Type B pancreatic cell (in vitro differentiated cells): ENCODE measurements at regions not wholly inside any gene's neighbourhood (a gene's known extent, or its start where the extent isn't known, plus 50 kb on each side); places are given as distances from the start of the nearest gene placed in this dataset.

Experiments used
- DNase-seq: peaks from one replicate; pipeline ENCODE4 v3.0.0; 2021; ENCODE audit warnings: mixed read lengths; ENCODE audit not compliant: unreplicated experiment; ENCODE audit errors: extremely low spot score
- H3K27ac Mint-ChIP-seq: 2 replicates; pipeline ENCODE4 v1.8.0; 2021; ENCODE audit warnings: mild to moderate bottlenecking, mixed read lengths
- H3K27me3 Mint-ChIP-seq: 2 replicates; pipeline ENCODE4 v1.8.0; 2021; ENCODE audit warnings: mixed read lengths
- H3K36me3 Mint-ChIP-seq: 2 replicates; pipeline ENCODE4 v1.8.0; 2021; ENCODE audit warnings: mixed read lengths
- H3K4me1 Mint-ChIP-seq: one replicate; pipeline ENCODE4 v1.8.0; 2021; ENCODE audit warnings: mixed read lengths; ENCODE audit not compliant: unreplicated experiment
- H3K4me3 Mint-ChIP-seq: 2 replicates; pipeline ENCODE4 v1.8.0; 2021; ENCODE audit warnings: mild to moderate bottlenecking, mixed read lengths
- H3K9me3 Mint-ChIP-seq: 2 replicates; pipeline ENCODE4 v1.8.0; 2021; ENCODE audit warnings: mixed read lengths
- CTCF ChIP-seq: fragments of 200-600 bp; sonication (generic); conservative IDR thresholded peaks from 2 replicates; pipeline ENCODE4 v1.5.0; 2021; ENCODE audit warnings: antibody characterized with exemption, mild to moderate bottlenecking

- no peak for DNase-seq
- Mint-ChIP-seq H3K4me3 (no peak overlapping the region), H3K27ac (no peak overlapping the region), H3K36me3 (no peaks in the 10 kb centered on the region), H3K4me1 (no peaks in the 10 kb centered on the region), H3K9me3 (peaks cover 5% of the 10 kb centered on the region), H3K27me3 (peaks cover 6% of the 10 kb centered on the region)
- no peak for TF ChIP-seq CTCF
Measured at GRCh38 chr5:61706751-61707150, 374.7 kb downstream of the ZSWIM6 start.

GRCh38 chr5:61719124-61719523, 387.1 kb downstream of the ZSWIM6 start:
- H3K9me3 Mint-ChIP-seq, result peaks cover 3% of the 10 kb centered on the region

DNA sequence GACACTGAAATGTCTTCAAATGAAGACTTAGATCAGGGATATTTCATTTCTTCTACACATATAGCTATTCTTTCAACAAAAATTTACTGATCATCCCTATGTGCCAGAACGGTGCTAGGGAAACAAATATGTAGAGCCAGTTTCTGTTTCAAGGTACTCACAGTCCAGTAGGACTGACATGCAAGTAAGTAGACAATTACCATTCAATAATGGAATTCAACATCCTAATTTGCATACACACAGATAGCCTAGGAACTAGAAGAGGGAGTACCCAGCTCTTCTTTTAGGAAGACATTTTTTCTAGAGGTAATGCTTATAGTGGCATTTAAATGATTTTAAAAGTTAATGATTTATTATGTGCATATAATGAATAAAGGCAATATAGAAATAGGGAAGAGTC, 388.8 kb downstream of the ZSWIM6 start:
- TF ChIP-seq CTCF, result no peak
- Mint-ChIP-seq H3K27ac (no peak overlapping the region), H3K4me1 (no peaks in the 10 kb centered on the region), H3K9me3 (peaks cover 3% of the 10 kb centered on the region), H3K4me3 (no peak overlapping the region), H3K36me3 (no peaks in the 10 kb centered on the region), H3K27me3 (peaks cover 3% of the 10 kb centered on the region)
- DNase-seq, result no peak

More at GRCh38 chr5:61719124-61719523, 387.1 kb downstream of the ZSWIM6 start:
- Mint-ChIP-seq H3K27me3 (peaks cover 3% of the 10 kb centered on the region), H3K36me3 (no peaks in the 10 kb centered on the region), H3K4me1 (no peaks in the 10 kb centered on the region), H3K4me3 (no peak overlapping the region), H3K27ac (no peak overlapping the region)
- TF ChIP-seq CTCF, result no peak
- no peak for DNase-seq

DNA sequence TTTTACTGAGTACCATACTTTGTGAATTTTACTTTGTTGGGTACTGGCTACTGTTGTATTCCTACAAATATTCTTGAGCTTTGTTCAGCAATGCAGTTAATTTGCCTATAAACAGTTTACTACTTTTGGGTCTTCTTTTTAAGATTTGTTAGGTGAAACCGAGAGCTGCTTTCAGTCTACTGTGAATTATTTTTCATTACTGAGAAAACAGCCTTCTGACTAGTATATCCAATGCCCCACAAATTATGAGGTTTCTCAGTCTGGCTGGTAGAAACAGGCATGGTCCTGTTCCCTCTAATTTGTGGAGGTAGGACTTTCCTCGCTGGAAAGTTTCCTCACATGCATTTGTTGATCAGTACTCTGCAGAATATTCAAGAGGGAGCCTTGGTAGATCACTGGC, 392.0 kb downstream of the ZSWIM6 start:
- Mint-ChIP-seq H3K27ac (no peak overlapping the region), H3K4me1 (peaks cover 5% of the 10 kb centered on the region), H3K9me3 (peaks cover 3% of the 10 kb centered on the region), H3K4me3 (no peak overlapping the region), H3K27me3 (peaks cover 6% of the 10 kb centered on the region), H3K36me3 (no peaks in the 10 kb centered on the region)
- no peak for DNase-seq
- no peak for TF ChIP-seq CTCF

GRCh38 chr5:61728287-61728686, 396.2 kb downstream of the ZSWIM6 start:
- DNase-seq, result no peak
- Mint-ChIP-seq H3K4me1 (peaks cover 23% of the 10 kb centered on the region), H3K9me3 (peaks cover 3% of the 10 kb centered on the region), H3K36me3 (no peaks in the 10 kb centered on the region), H3K27me3 (peaks cover 26% of the 10 kb centered on the region), H3K27ac (no peak overlapping the region), H3K4me3 (no peak overlapping the region)
- no peak for TF ChIP-seq CTCF

DNA sequence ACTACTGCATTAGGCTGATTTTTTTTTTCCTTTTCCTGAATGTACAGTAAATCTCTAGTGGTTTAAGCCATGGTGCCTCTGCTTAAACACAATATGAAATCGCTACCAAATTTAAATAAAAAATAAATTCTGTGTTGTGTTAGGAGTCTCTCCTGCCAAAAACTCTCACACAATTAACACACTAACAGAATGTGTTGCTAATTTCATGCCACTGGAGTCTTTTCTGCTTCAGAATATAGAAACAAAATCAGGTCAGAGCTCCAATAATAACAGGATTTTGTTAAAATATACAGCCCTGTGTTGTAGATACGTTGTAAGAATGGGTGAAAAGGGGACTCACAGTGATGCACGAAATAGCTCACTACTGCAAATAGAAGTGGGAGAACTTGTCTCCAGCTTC, 398.8 kb downstream of the ZSWIM6 start:
- no peak for DNase-seq
- Mint-ChIP-seq H3K36me3 (no peaks in the 10 kb centered on the region), H3K4me1 (peaks cover 23% of the 10 kb centered on the region), H3K4me3 (no peak overlapping the region), H3K27ac (no peak overlapping the region), H3K9me3 (no peaks in the 10 kb centered on the region), H3K27me3 (peaks cover 28% of the 10 kb centered on the region)
- TF ChIP-seq CTCF, result no peak
